GM19397 (cell line): ENCODE measurements at regions not wholly inside any gene's neighbourhood (a gene's known extent, or its start where the extent isn't known, plus 50 kb on each side); places are given as distances from the start of the nearest gene placed in this dataset.
"Not testable (repeated sequence)": the region's sequence is repeated elsewhere in the genome, so short reads cannot be mapped to it uniquely, and the experiment has no call there.

ENCODE experiments used
- ATAC-seq: cut with Tn5 transposase; IDR thresholded peaks from one replicate; pipeline ENCODE4 v1.9.1; 2021; ENCODE audit warnings: mild to moderate bottlenecking, moderate library complexity; ENCODE audit not compliant: unreplicated experiment

GRCh38 chr7:24392774-24393173 is 108.8 kb downstream of the NPY start:
- ATAC-seq: no peak

GRCh38 chr7:24395512-24395911 is 111.5 kb downstream of the NPY start:
- no peak for ATAC-seq

- ATAC-seq: not testable (repeated sequence)
Observed at GRCh38 chr7:24396387-24396786, 112.4 kb downstream of the NPY start.

- no peak for ATAC-seq
Observed at GRCh38 chr7:24401628-24402593, 117.9 kb downstream of the NPY start.

- ATAC-seq: no peak
Observed at GRCh38 chr7:24402655-24403054, 118.7 kb downstream of the NPY start.

GRCh38 chr7:24403557-24403956 is 119.6 kb downstream of the NPY start:
- no peak for ATAC-seq

- no peak for ATAC-seq
Observed at GRCh38 chr7:24404315-24404714, 120.3 kb downstream of the NPY start.

- ATAC-seq: no peak
Observed at GRCh38 chr7:24405002-24405401, 121.0 kb downstream of the NPY start.

- no peak for ATAC-seq
Observed at GRCh38 chr7:24406053-24406788, 122.2 kb downstream of the NPY start.

GRCh38 chr7:24406789-24407299 is 122.9 kb downstream of the NPY start:
- ATAC-seq: no peak

- ATAC-seq: no peak
Observed at GRCh38 chr7:24407965-24408364, 124.0 kb downstream of the NPY start.

GRCh38 chr7:24408798-24409430 is 124.9 kb downstream of the NPY start:
- no peak for ATAC-seq

- ATAC-seq: no peak
Observed at GRCh38 chr7:24409431-24410024, 125.5 kb downstream of the NPY start.

- no peak for ATAC-seq
Observed at GRCh38 chr7:24411226-24411625, 127.2 kb downstream of the NPY start.

- ATAC-seq: no peak
Observed at GRCh38 chr7:24417526-24418120, 133.6 kb downstream of the NPY start.

GRCh38 chr7:24419077-24419476 is 135.1 kb downstream of the NPY start:
- no peak for ATAC-seq

GRCh38 chr7:24419511-24419910 is 135.5 kb downstream of the NPY start:
- ATAC-seq: no peak

- ATAC-seq: no peak
Observed at GRCh38 chr7:24422441-24423010, 138.5 kb downstream of the NPY start.

GRCh38 chr7:24425664-24426063 is 141.7 kb downstream of the NPY start:
- no peak for ATAC-seq

GRCh38 chr7:24427048-24427447 is 143.1 kb downstream of the NPY start:
- ATAC-seq: no peak
